Retinal pigment epithelial cell (primary cell): ENCODE measurements at regions not wholly inside any gene's neighbourhood (a gene's known extent, or its start where the extent isn't known, plus 50 kb on each side); places are given as distances from the start of the nearest gene placed in this dataset.
A peak's percentile ranks its signal among the peaks of the same experiment; 100 is the strongest.

Experiments used
- DNase-seq: peaks from one replicate; pipeline ENCODE4 v3.0.0-alpha.2; 2010; ENCODE audit warnings: low read depth
- H3K4me3 ChIP-seq: 2 replicates; pipeline ENCODE4 v1.5.1; 2011; ENCODE audit warnings: mild to moderate bottlenecking, low read length, control low read depth, moderate library complexity
- CTCF ChIP-seq: conservative IDR thresholded peaks from 2 replicates; pipeline ENCODE4 v1.5.1; 2011; ENCODE audit warnings: low read depth, low read length, control low read depth, inconsistent platforms

GRCh38 chr2:64207573-64207972, 63.4 kb upstream of the PELI1 start:
- TF ChIP-seq CTCF = no peak
- DNase-seq = no peak
- no peak overlapping the region for H3K4me3 ChIP-seq

GRCh38 chr2:64210816-64211215, 66.6 kb upstream of the PELI1 start:
- TF ChIP-seq CTCF = no peak
- no peak overlapping the region for H3K4me3 ChIP-seq
- DNase-seq = no peak

- no peak overlapping the region for H3K4me3 ChIP-seq
- no peak for DNase-seq
- TF ChIP-seq CTCF = no peak
Observed at GRCh38 chr2:64211276-64211921, 67.2 kb upstream of the PELI1 start.

GRCh38 chr2:64212346-64212745, 68.1 kb upstream of the PELI1 start:
- H3K4me3 ChIP-seq = no peak overlapping the region
- TF ChIP-seq CTCF = no peak
- DNase-seq = no peak

- H3K4me3 ChIP-seq = no peak overlapping the region
- TF ChIP-seq CTCF = no peak
- peak; percentile 96 for DNase-seq
Observed at GRCh38 chr2:64212801-64213321, 68.6 kb upstream of the PELI1 start.

GRCh38 chr2:64213532-64214275, 69.5 kb upstream of the PELI1 start:
- no peak for DNase-seq
- no peak overlapping the region for H3K4me3 ChIP-seq

More at GRCh38 chr2:64213532-64214275, 69.5 kb upstream of the PELI1 start:
- no peak for TF ChIP-seq CTCF
